GM19025 (cell line): ENCODE measurements at regions not wholly inside any gene's neighbourhood (a gene's known extent, or its start where the extent isn't known, plus 50 kb on each side); places are given as distances from the start of the nearest gene placed in this dataset.

Experiments used
- ATAC-seq: cut with Tn5 transposase; IDR thresholded peaks from one replicate; pipeline ENCODE4 v1.9.1; 2021; ENCODE audit warnings: mild to moderate bottlenecking, low read depth, moderate library complexity; ENCODE audit not compliant: unreplicated experiment

- no peak for ATAC-seq
Measured at GRCh38 chr11:45061641-45062040, 84.8 kb upstream of the PRDM11 start.

DNA sequence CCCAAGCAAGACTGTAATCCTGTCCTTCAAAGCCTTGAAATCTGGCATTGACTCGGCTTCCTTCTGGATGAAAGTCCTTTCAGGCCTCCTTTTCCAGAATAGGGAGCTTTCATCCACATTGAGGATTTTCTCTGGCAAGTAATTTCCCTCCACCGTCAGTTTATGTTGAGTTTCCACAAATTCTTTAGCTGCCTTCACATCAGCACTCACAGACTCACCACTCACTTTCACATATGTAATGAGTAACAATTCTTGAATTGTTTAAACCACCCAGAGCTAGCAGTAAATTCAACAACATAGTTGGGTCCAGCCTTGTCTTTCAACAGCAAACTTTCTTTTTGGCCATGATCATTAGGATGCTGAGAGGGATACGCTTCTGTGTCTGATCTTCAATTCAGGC lies 84.3 kb upstream of the PRDM11 start:
- no peak for ATAC-seq

DNA sequence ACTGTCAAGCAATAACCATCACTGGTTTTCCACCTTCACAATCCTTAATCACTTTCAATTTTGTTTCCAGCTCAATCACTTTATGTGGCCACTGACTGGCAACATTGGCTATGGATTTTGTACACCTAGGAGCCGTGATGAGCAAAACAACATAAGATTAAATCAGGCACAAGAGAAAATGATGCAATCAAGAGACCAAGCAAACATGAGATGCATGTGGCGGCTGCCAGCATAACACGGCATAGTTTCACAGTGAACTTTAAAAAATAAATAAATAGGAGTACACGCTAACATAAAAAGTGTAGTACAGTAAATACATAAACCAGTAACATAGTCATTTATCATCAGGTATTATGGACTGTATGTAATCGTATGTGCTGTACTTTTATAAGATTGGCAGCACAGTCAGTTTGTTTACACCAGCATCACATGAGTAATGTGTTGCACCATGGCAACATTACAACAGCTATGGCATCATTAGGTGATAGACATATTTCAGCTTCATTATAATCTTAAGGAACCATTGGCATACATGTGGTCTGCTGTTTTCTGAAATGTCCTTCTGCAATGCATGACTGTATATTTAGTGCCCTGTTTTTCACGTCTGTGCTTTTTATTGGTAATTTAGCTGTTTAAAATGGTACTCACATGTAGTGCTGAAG lies 83.3 kb upstream of the PRDM11 start:
- ATAC-seq: no peak

DNA sequence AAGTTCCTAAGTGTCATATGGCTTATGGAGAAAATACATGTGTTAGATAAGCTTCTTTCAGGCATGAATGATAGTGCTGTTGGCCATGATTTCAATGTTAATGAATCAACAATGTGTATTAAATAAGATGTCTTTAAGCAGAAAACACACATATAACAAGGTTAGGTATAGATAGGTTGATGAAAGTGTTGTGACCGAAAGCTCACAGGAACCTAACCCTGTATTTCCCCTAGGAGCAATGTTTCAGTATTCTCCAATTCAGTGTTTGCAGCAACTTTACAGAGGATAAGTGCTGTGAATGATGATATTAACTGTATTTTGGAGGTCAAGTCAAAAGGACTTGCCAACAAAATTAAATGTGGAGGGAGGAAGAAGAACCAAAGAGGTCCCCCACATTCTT lies 82.8 kb upstream of the PRDM11 start:
- ATAC-seq: no peak

- no peak for ATAC-seq
Measured at GRCh38 chr11:45067966-45068365, 78.5 kb upstream of the PRDM11 start.

DNA sequence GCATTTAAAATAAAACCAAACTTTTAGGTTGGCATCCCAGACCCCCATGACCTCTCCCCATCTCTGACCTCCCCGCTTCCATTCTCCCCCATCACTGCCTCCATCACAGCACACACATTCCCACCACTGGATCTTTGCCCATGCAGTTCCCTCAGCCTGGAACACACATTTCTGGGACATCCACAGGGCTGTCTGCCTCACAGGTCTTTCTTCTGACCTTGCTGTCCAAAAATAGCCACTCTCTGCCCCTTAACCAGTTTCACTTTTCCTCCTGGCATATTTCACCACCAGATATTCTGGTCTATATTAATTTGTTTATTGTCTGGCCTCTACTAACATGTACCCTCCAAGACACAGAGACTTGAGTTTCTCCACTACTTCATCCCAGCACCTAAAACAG lies 75.2 kb upstream of the PRDM11 start:
- ATAC-seq: no peak

GRCh38 chr11:45073685-45074141 lies 72.7 kb upstream of the PRDM11 start:
- no peak for ATAC-seq

GRCh38 chr11:45075519-45075918 lies 70.9 kb upstream of the PRDM11 start:
- ATAC-seq: no peak

DNA sequence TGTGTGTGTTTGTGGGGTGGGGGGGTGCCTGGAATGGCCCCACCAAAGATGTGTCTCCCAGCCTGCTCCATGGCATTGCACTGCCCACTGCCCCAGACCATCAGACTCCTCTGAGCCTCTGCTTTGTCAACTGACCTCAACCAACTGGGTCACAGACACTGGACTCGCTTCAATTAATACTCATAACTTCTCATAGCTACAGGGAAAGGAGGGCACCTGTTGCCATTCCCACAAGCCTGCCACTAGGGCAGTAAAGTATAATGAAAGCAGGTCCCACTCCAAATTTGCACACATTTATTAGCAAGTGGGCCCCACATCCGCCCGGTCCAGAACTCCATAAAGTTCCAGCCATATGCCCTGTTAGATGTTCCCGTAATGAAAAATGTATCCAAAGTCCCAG lies 70.5 kb upstream of the PRDM11 start:
- no peak for ATAC-seq

DNA sequence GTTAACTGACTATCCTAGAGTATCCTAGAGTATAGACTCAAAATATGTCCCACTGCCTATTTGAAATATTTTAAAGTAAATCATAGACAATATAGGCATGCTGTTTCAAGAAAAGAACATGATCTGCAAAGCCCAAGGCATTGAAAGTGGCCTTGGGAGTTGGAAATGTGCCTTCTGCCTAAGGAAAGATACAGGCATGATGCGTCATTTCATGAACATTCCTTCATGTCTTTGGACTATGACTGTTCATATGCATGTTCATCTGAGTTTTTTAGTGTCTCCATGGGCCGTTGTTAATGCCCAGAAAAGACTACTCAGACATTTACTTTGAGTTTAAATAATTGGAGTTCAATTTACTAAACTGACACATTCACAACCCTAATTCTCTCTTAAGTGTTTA lies 69.7 kb upstream of the PRDM11 start:
- no peak for ATAC-seq

DNA sequence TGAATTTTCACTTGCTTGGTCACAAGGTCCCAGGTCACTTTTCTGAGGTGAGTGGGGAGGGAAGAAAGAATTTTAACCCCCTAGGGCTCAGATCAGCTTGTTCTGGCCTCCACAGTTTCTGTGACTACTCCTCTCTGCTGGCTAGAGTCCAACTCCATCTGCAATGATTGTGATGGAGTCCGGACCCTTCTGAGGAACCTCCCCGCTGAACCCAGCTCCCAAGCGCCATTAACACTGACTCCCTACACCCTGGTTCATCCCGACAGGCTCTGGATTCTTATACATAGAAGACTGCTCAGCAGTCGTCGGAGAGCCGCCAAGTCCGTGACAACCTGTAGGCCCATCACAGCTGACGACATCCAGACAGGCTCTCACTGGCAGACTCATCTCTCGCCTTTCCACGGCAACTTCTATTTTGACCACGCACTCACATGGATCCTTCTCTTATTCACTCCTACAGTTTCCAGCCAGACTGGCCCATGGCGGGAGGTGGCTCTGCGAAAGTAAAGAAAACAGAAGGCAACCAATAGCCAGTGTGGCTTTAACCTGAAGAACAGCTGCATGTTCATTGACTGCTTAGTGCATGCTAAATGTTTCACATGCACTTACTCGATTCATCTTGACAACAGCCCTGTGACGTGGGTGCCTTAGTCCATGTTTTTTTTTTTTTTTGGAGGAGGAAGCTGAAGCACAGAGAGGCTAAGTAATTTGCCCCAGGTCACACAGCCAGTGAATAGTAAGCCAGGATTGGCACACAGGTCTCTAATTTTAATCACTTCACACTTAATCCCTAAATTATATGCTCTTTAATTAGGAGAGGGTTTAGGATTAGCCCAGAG lies 68.0 kb upstream of the PRDM11 start:
- ATAC-seq: no peak

DNA sequence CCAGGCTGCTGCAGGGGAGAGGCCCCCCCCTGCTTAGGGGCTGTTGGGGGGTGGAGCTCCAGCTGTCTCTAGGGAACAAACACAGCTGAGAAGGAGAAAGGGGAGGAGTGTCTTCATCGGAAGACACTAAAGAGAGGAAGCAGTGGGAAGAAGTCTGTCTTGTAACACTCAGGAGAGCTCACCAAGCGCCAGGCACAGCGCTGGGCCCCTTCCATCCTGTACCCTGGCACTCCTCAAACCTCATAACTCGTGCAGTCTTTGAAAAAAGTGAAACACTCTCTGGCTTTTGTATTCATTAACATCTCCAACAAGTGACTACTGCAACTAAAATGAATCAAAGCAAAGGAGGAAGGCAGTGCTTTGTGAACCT lies 67.4 kb upstream of the PRDM11 start:
- ATAC-seq: no peak

DNA sequence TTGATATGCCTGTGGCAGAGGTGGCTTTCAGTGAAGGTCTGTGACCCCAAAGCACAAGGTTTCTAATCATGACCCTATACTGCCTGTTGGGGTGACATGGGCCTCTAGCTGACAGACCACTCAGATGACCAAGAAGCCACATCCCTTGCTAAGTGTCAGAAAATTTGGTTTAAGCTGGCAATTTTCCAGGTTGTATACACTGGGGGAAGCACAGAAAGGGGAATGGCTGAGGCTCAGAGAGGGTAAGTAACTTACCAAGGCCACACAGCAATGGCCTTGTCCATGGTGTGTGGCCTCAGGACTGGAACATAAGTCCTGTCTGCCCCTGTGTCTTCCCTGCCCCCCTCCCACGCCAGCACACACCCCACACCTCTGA lies 66.9 kb upstream of the PRDM11 start:
- no peak for ATAC-seq

DNA sequence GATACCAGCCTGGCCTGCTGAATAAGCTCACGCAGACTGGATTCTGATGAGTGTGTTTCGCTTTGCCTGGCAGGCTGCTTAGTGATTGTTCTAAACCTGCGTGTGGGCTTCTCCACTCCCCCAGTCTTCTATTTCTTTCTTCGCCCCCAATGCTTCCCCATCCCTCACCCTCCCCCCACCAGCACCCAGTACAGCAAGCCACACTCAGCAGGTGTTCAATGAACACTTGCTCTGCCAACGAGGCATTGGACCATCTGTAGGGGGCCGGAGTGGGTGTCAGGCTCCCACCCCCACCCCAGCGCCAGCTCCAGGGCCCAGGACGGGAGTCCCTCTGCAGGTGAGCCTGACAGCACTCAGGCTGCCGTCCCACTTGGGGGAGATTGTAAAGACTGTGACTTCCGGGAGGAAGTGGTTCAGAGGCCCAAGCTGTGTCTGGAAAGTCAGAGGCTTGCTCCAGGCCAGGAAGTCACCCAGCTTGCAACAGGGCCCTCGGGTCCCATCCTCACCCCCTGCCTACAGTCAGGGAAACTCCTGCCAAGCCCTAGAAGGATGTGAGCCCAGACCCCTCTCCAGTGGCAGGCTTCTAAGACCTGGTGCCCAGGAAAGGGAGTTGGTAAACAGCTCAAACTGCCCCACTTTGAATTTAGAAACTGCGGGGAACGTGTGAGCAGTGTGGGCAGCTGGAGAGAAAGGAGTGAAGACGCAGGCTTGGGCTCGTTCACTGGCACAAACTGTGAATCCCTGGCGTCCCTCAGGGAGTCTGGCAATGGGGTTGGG lies 66.3 kb upstream of the PRDM11 start:
- no peak for ATAC-seq

DNA sequence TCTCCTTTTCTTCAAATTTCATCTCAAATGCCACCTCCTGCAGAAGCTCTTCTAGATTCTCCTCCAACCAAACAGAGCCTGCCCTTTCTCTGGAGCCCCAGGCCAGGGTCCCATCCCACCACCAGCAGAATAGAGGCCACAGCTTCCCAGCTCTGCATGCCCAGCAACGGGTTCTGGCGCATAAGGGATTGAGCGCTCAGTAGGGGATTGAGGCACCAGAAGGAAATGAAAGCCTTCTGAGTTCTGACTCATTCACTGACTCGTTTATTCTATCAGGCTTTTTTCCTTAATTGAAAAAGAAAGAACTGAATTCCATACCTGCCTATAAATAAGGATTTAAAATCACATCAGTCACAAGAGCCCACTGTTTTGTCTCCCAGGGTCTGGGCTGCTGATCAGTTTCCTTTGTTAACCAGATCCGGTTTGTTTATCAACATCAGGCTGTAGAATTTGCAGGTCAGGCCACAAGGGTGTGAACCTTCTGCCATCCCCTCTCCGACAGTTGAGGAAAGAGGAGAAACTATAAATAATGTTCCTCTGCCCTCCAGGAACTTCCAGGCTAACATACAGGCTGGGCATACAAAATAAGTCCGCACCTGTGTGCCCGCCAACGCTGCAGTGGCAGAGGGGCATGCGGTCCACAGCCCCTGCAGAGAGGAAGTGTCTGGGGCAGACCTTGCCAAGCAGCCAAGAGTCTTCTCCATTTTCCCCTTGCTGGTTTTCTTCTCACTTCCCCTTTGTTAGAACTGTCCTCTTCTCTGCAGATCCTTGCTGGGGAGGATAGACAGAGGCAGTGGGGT lies 63.5 kb upstream of the PRDM11 start:
- ATAC-seq: no peak

- ATAC-seq: no peak
Measured at GRCh38 chr11:45083544-45084087, 62.8 kb upstream of the PRDM11 start.

GRCh38 chr11:45085646-45086501 lies 60.6 kb upstream of the PRDM11 start:
- no peak for ATAC-seq

DNA sequence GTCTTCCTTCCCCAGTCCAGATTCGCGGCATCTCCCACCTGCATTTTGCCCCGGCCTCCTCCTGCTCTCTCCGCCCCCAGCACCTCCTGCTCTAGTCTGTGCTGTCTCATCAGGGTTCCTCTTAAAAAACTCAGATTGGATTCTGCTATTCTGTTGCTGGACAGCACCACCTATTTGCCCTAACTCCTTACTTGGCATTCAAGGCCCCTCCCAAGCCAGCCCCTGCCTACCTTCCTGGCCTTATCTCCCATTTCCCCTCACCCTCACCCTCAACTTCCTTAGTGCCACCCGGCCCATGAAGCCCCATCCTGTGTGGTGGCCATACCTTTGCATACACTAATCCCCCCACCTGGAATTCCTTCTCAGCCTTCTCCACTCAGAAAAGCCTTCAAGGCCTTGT lies 59.9 kb upstream of the PRDM11 start:
- no peak for ATAC-seq

- no peak for ATAC-seq
Measured at GRCh38 chr11:45087086-45087899, 59.1 kb upstream of the PRDM11 start.
